RWPE1 (cell line): ENCODE measurements at regions not wholly inside any gene's neighbourhood (a gene's known extent, or its start where the extent isn't known, plus 50 kb on each side); places are given as distances from the start of the nearest gene placed in this dataset.

Experiments
- CTCF ChIA-PET: fragments of 350-600 bp; sonication (Branson Sonifier 250); formaldehyde crosslinking; extraction: SDS; loops from one replicate; lab custom pipeline; 2021; lab: Yijun Ruan, JAX
- POLR2A ChIA-PET: fragments of 400-600 bp; formaldehyde crosslinking; extraction: SDS; loops from one replicate; lab custom pipeline; 2020; ENCODE audit warnings: antibody characterized with exemption; ENCODE audit not compliant: low non-redundant PET; lab: Yijun Ruan, JAX
- DNase-seq: peaks from one replicate; pipeline ENCODE4 v3.0.0; 2012; ENCODE audit warnings: low spot score
- H3K27ac ChIP-seq: fragments of 450-650 bp; 2 replicates; pipeline ENCODE4 v1.5.1; 2017
- CTCF ChIP-seq: fragments of 450-650 bp; conservative IDR thresholded peaks from 2 replicates; pipeline ENCODE4 v1.5.1; 2017; ENCODE audit warnings: low read depth, mild to moderate bottlenecking

- CTCF ChIA-PET, result interaction anchor here (0.7 kb wide), 1 partner anchor 220 kb away, joined by 3 read pairs; no protein-coding TSS in a partner anchor
- DNase-seq, result no peak
- POLR2A ChIA-PET, result no interaction called here
- TF ChIP-seq CTCF, result no peak
- no peak overlapping the region for H3K27ac ChIP-seq
These were observed 225.8 kb downstream of the GABRG1 start for GRCh38 chr4:45897946-45898585.

- no peak overlapping the region for H3K27ac ChIP-seq
- CTCF ChIA-PET, result interaction anchor here (0.6 to 0.7 kb wide), 2 partner anchors 45 to 127 kb away, joined by 5 read pairs; no protein-coding TSS in a partner anchor
- POLR2A ChIA-PET, result no interaction called here
- no peak for DNase-seq
- TF ChIP-seq CTCF, result no peak
These were observed 240.4 kb downstream of the GABRG1 start for GRCh38 chr4:45883421-45883820.

GRCh38 chr4:45876235-45876890, 247.5 kb downstream of the GABRG1 start:
- POLR2A ChIA-PET, result no interaction called here
- no peak overlapping the region for H3K27ac ChIP-seq
- no peak for DNase-seq
- no peak for TF ChIP-seq CTCF
- CTCF ChIA-PET, result no interaction called here

- TF ChIP-seq CTCF, result no peak
- ChIA-PET CTCF (no interaction called here), POLR2A (no interaction called here)
- DNase-seq, result no peak
- no peak overlapping the region for H3K27ac ChIP-seq
These were observed 254.7 kb downstream of the GABRG1 start for GRCh38 chr4:45869184-45869583.

GRCh38 chr4:45865781-45866180, 258.1 kb downstream of the GABRG1 start:
- no peak for DNase-seq
- no peak for TF ChIP-seq CTCF
- ChIA-PET POLR2A (no interaction called here), CTCF (no interaction called here)
- H3K27ac ChIP-seq, result no peak overlapping the region

- DNase-seq, result no peak
- POLR2A ChIA-PET, result no interaction called here
- TF ChIP-seq CTCF, result no peak
- H3K27ac ChIP-seq, result no peak overlapping the region
- CTCF ChIA-PET, result no interaction called here
These were observed 268.0 kb downstream of the GABRG1 start for GRCh38 chr4:45855857-45856256.
